HUES48 (cell line): ENCODE measurements at regions not wholly inside any gene's neighbourhood (a gene's known extent, or its start where the extent isn't known, plus 50 kb on each side); places are given as distances from the start of the nearest gene placed in this dataset.

Experiments used
- H3K27ac ChIP-seq: one replicate; pipeline ENCODE4 v1.7.0; 2013; ENCODE audit warnings: low read depth, low read length, inconsistent platforms
- H3K27me3 ChIP-seq: 2 replicates; pipeline ENCODE4 v1.6.1; 2013; ENCODE audit warnings: mild to moderate bottlenecking, low read length; ENCODE audit not compliant: control insufficient read depth, insufficient read depth
- H3K36me3 ChIP-seq: 2 replicates; pipeline ENCODE4 v1.6.1; 2013; ENCODE audit warnings: low read length; ENCODE audit not compliant: control insufficient read depth, insufficient read depth
- H3K4me1 ChIP-seq: 2 replicates; pipeline ENCODE4 v1.6.1; 2013; ENCODE audit warnings: mild to moderate bottlenecking, low read length; ENCODE audit not compliant: control insufficient read depth, insufficient read depth
- H3K4me3 ChIP-seq: 2 replicates; pipeline ENCODE4 v1.5.1; 2013; ENCODE audit warnings: mild to moderate bottlenecking, low read depth, low read length
- H3K9ac ChIP-seq: 2 replicates; pipeline ENCODE4 v1.6.1; 2013; ENCODE audit warnings: mild to moderate bottlenecking, low read depth, low read length, moderate library complexity
- H3K9me3 ChIP-seq: 2 replicates; pipeline ENCODE4 v1.6.1; 2013; ENCODE audit warnings: low read length; ENCODE audit not compliant: control insufficient read depth, insufficient read depth

GRCh38 chr5:105782501-105782900 lies 1888.2 kb downstream of the EFNA5 start:
- H3K27ac ChIP-seq: no peak overlapping the region
- no peaks in the 10 kb centered on the region for H3K27me3 ChIP-seq
- no peaks in the 10 kb centered on the region for H3K4me1 ChIP-seq
- H3K36me3 ChIP-seq: no peaks in the 10 kb centered on the region
- no peaks in the 10 kb centered on the region for H3K9me3 ChIP-seq
- no peak overlapping the region for H3K4me3 ChIP-seq
- H3K9ac ChIP-seq: no peak overlapping the region

- no peak overlapping the region for H3K9ac ChIP-seq
- H3K9me3 ChIP-seq: no peaks in the 10 kb centered on the region
- H3K27me3 ChIP-seq: no peaks in the 10 kb centered on the region
- H3K4me3 ChIP-seq: no peak overlapping the region
- no peaks in the 10 kb centered on the region for H3K36me3 ChIP-seq
- no peak overlapping the region for H3K27ac ChIP-seq
- H3K4me1 ChIP-seq: no peaks in the 10 kb centered on the region
Observed at GRCh38 chr5:105773241-105773640, 1897.5 kb downstream of the EFNA5 start.

DNA sequence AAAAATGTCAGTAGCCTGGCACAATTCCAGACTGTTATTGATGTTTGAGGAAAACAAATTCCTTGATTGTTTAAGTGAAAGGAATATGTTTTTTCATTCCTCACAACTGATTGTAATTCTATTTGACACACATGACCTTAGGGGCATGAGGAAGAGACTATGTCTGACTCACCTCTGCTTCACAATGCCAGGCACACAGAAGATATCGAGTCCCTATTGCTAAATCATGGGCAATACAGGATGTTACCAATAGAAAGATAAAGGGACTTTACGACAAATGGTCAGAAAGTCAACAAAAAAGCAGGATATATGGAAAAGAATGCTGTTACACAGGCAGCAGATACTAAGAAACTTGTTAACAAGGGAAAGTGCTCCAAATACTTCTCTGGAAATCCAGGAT lies 1903.5 kb downstream of the EFNA5 start:
- Histone ChIP-seq H3K36me3 (no peaks in the 10 kb centered on the region), H3K9ac (no peak overlapping the region), H3K27ac (no peak overlapping the region), H3K4me1 (no peaks in the 10 kb centered on the region), H3K9me3 (peaks cover 11% of the 10 kb centered on the region), H3K4me3 (no peak overlapping the region), H3K27me3 (no peaks in the 10 kb centered on the region)

DNA sequence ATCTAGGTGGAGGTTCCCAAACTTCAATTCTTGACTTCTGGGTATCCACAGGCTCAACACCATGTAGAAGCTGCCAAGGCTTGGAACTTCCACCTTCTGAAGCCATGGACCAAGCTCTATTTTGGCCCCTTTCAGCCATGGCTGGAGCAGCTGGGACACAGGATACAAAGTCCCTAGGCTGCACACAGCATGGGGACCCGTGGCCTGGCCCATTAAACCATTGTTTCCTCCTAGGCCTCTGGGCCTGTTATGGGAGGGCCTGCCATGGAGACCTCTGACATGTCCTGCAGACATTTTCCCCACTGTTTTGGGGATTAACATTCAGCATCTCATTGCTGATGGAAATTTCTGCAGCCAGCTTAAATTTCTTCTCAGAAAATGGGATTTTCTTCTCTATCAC lies 1908.0 kb downstream of the EFNA5 start:
- H3K4me3 ChIP-seq: no peak overlapping the region
- no peaks in the 10 kb centered on the region for H3K4me1 ChIP-seq
- H3K36me3 ChIP-seq: no peaks in the 10 kb centered on the region
- H3K9ac ChIP-seq: no peak overlapping the region
- peaks cover 18% of the 10 kb centered on the region for H3K9me3 ChIP-seq
- H3K27ac ChIP-seq: no peak overlapping the region
- no peaks in the 10 kb centered on the region for H3K27me3 ChIP-seq

- H3K27me3 ChIP-seq: no peaks in the 10 kb centered on the region
- H3K9ac ChIP-seq: no peak overlapping the region
- no peak overlapping the region for H3K27ac ChIP-seq
- H3K9me3 ChIP-seq: no peaks in the 10 kb centered on the region
- no peaks in the 10 kb centered on the region for H3K4me1 ChIP-seq
- H3K4me3 ChIP-seq: no peak overlapping the region
- no peaks in the 10 kb centered on the region for H3K36me3 ChIP-seq
Observed at GRCh38 chr5:105754056-105754455, 1916.7 kb downstream of the EFNA5 start.

DNA sequence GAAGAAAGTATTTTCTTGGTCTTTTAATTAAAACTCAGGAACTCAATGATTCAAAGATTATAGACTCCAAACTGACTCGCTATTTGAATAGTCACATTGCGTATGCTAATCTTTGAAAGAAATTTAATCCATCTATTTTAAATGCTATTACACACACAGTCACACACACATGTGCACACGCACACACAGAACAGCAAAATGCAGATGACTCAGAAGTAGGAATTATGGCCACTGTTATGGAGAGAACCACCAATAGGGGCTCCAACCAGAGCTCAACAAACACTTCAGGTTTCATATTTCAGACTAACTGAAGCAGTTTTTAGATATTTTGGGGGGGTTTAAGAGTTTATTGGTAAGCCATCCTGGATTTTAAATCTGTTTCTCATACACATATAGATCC lies 1917.9 kb downstream of the EFNA5 start:
- Histone ChIP-seq H3K4me3 (no peak overlapping the region), H3K36me3 (no peaks in the 10 kb centered on the region), H3K27ac (no peak overlapping the region), H3K4me1 (no peaks in the 10 kb centered on the region), H3K27me3 (no peaks in the 10 kb centered on the region), H3K9me3 (no peaks in the 10 kb centered on the region), H3K9ac (no peak overlapping the region)

GRCh38 chr5:105751908-105752307 lies 1918.8 kb downstream of the EFNA5 start:
- no peak overlapping the region for H3K27ac ChIP-seq
- H3K36me3 ChIP-seq: no peaks in the 10 kb centered on the region
- no peaks in the 10 kb centered on the region for H3K27me3 ChIP-seq
- H3K9ac ChIP-seq: no peak overlapping the region
- H3K9me3 ChIP-seq: no peaks in the 10 kb centered on the region
- H3K4me1 ChIP-seq: no peaks in the 10 kb centered on the region
- no peak overlapping the region for H3K4me3 ChIP-seq

- Histone ChIP-seq H3K4me3 (no peak overlapping the region), H3K9ac (no peak overlapping the region)
Observed at GRCh38 chr5:105745111-105745510, 1925.6 kb downstream of the EFNA5 start.

DNA sequence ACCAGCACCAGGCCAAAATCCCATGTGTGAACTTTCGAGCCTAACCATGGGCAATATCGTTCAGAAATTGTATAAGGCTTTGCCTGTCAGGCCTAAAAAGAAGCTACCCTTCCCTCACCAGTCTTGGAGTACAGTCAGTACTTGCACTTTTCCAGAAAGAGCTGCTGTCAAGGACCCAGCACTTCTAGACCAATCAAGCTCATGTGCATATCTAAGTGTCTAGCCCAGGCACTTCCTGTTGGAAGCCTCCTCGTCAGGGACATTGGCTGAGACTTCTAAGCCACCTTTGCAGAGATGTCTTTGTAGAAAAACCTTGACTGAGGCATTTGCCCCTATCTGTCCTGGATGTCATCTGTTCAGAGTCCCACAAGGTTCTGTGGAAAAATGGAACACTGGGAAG lies 1930.5 kb downstream of the EFNA5 start:
- Histone ChIP-seq H3K36me3 (no peaks in the 10 kb centered on the region), H3K27ac (no peak overlapping the region), H3K9me3 (no peaks in the 10 kb centered on the region), H3K27me3 (no peaks in the 10 kb centered on the region), H3K9ac (no peak overlapping the region), H3K4me1 (no peaks in the 10 kb centered on the region), H3K4me3 (no peak overlapping the region)

More at GRCh38 chr5:105745111-105745510, 1925.6 kb downstream of the EFNA5 start:
- no peaks in the 10 kb centered on the region for H3K9me3 ChIP-seq
- no peaks in the 10 kb centered on the region for H3K27me3 ChIP-seq
- H3K36me3 ChIP-seq: no peaks in the 10 kb centered on the region
- H3K27ac ChIP-seq: no peak overlapping the region
- H3K4me1 ChIP-seq: no peaks in the 10 kb centered on the region

GRCh38 chr5:105739732-105740131 lies 1931.0 kb downstream of the EFNA5 start:
- no peaks in the 10 kb centered on the region for H3K9me3 ChIP-seq
- H3K4me1 ChIP-seq: no peaks in the 10 kb centered on the region
- no peaks in the 10 kb centered on the region for H3K36me3 ChIP-seq
- H3K9ac ChIP-seq: no peak overlapping the region
- no peak overlapping the region for H3K27ac ChIP-seq
- H3K27me3 ChIP-seq: no peaks in the 10 kb centered on the region
- H3K4me3 ChIP-seq: no peak overlapping the region

- no peak overlapping the region for H3K27ac ChIP-seq
- H3K9ac ChIP-seq: no peak overlapping the region
- no peaks in the 10 kb centered on the region for H3K36me3 ChIP-seq
- H3K9me3 ChIP-seq: no peaks in the 10 kb centered on the region
- H3K4me3 ChIP-seq: no peak overlapping the region
- H3K27me3 ChIP-seq: no peaks in the 10 kb centered on the region
- no peaks in the 10 kb centered on the region for H3K4me1 ChIP-seq
Observed at GRCh38 chr5:105735704-105736103, 1935.0 kb downstream of the EFNA5 start.

DNA sequence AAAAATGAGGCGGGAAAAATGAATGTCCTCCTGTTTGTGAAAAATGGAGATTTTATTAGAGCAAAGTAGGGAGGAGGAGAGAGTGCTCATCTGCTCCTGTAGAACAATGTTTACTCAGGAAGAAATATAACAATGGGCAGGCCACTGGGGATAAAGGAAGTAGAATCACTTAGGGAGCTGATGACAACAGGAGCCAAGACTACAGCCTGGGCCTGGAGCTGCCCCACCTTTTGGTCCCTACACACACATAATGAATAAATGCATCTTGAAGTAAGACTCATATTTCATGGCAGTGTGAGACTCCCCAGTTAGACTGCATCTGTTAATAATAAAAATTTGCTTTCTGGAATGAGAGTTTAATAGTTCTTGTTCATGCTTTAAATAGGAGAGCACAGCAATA lies 1939.8 kb downstream of the EFNA5 start:
- no peaks in the 10 kb centered on the region for H3K4me1 ChIP-seq
- no peak overlapping the region for H3K9ac ChIP-seq
- no peaks in the 10 kb centered on the region for H3K9me3 ChIP-seq
- no peak overlapping the region for H3K27ac ChIP-seq
- no peak overlapping the region for H3K4me3 ChIP-seq
- no peaks in the 10 kb centered on the region for H3K36me3 ChIP-seq
- H3K27me3 ChIP-seq: no peaks in the 10 kb centered on the region
